ENCODE measurements at regions not wholly inside any gene's neighbourhood (a gene's known extent, or its start where the extent isn't known, plus 50 kb on each side); places are given as distances from the start of the nearest gene placed in this dataset.
A peak's percentile ranks its signal among the peaks of the same experiment; 100 is the strongest.

DNA sequence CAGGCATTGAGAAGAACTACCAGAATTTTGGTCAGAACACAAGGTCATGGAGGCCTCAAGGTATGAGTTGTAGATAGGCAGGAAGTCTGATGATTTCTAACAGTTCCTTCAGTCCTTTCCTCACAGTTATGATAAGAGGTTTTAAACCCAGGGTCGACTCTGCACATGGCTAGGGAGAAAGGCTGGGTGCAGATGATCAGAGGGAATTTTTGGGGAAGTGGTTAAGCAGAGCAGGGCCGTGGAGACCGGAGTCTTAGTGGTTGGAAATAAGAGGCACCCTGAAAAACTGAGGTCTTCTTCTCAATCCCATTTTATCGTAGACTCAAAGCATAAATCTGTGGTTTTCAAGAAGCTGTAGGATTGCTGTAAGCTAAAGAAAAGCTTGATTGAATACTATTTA, 118.5 kb upstream of the ANK2 start:
- peak overlapping the region; percentile 2 to 26 (median 5); a peak in 2 of 7 replicates for H3K27ac Mint-ChIP-seq
- H3K4ac ChIP-seq (ENCODE audit: low read depth, low read length) = no peak overlapping the region
- H3K36me3 Mint-ChIP-seq (ENCODE audit: insufficient read depth in 1 of 3, low read depth in 3 of 3) = peaks cover 0 to 11% (median 4%) of the 10 kb centered on the region in 3 experiments; a peak in 5 of 7 replicates
- no CpG with 5 or more reads among the region's 4 CpGs for WGBS (ENCODE audit: extremely low coverage, insufficient read length, low lambda C conversion rate)
- H4K8ac ChIP-seq (replicated peaks; ENCODE audit: insufficient read length, low read depth, low read length) = no peak overlapping the region
- no peak overlapping the region for H3K4me3 Mint-ChIP-seq
- H2AK5ac ChIP-seq (ENCODE audit: insufficient read length, low read length) = no peak overlapping the region
- H3K9me3 ChIP-seq (ENCODE audit: control insufficient read depth, low read depth, low read length) = no peaks in the 10 kb centered on the region
- no peak overlapping the region for H3T11ph ChIP-seq (ENCODE audit: low read length)
- no peak overlapping the region for H2BK20ac ChIP-seq (ENCODE audit: low read depth, low read length, poor library complexity, severe bottlenecking)
- H2BK15ac ChIP-seq (ENCODE audit: low read depth, low read length) = no peak overlapping the region
- DNase-seq = no peak
- H3K27me3 ChIP-seq (ENCODE audit: insufficient read depth, low read length) = no peaks in the 10 kb centered on the region
- no peak overlapping the region for H2BK120ac ChIP-seq (ENCODE audit: low read depth, low read length, poor library complexity, severe bottlenecking)
- H3K79me2 ChIP-seq (ENCODE audit: insufficient read depth, low read length) = no peaks in the 10 kb centered on the region
- no peak overlapping the region for H2BK5ac ChIP-seq (ENCODE audit: insufficient read length, low read length)
- H4K5ac ChIP-seq (ENCODE audit: insufficient read length, low read depth, low read length) = no peak overlapping the region
- H3K9ac ChIP-seq (ENCODE audit: extremely low read depth, insufficient read length, low read length) = no peak overlapping the region
- no peak overlapping the region for H3K18ac ChIP-seq (ENCODE audit: insufficient read length, low read depth, low read length)
- peaks cover 2% of the 10 kb centered on the region; the same call in 1 of the 2 replicates for H3K27me3 Mint-ChIP-seq (ENCODE audit: low read depth)
- H3K4me1 Mint-ChIP-seq = peaks cover 6 to 9% of the 10 kb centered on the region in 2 experiments; a peak in 3 of 4 replicates
- H4K91ac ChIP-seq (ENCODE audit: insufficient read length, low read depth, low read length) = no peak overlapping the region
- H3K23me2 ChIP-seq (ENCODE audit: insufficient read length, low read depth, low read length, poor library complexity, severe bottlenecking) = no peaks in the 10 kb centered on the region
- TF ChIP-seq, protein P1, sequence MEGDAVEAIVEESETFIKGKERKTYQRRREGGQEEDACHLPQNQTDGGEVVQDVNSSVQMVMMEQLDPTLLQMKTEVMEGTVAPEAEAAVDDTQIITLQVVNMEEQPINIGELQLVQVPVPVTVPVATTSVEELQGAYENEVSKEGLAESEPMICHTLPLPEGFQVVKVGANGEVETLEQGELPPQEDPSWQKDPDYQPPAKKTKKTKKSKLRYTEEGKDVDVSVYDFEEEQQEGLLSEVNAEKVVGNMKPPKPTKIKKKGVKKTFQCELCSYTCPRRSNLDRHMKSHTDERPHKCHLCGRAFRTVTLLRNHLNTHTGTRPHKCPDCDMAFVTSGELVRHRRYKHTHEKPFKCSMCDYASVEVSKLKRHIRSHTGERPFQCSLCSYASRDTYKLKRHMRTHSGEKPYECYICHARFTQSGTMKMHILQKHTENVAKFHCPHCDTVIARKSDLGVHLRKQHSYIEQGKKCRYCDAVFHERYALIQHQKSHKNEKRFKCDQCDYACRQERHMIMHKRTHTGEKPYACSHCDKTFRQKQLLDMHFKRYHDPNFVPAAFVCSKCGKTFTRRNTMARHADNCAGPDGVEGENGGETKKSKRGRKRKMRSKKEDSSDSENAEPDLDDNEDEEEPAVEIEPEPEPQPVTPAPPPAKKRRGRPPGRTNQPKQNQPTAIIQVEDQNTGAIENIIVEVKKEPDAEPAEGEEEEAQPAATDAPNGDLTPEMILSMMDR (conservative IDR thresholded peaks at IDR 0.05) = no peak
- no peak overlapping the region for H3K14ac ChIP-seq (ENCODE audit: insufficient read depth, low read length)
- no peak overlapping the region for H3K56ac ChIP-seq (ENCODE audit: insufficient read length, low read depth, low read length)
- no peaks in the 10 kb centered on the region for H3K79me1 ChIP-seq (ENCODE audit: insufficient read depth, low read depth, low read length, poor library complexity, severe bottlenecking)
- no peaks in the 10 kb centered on the region for H3K4me1 ChIP-seq (ENCODE audit: insufficient read depth, low read length)
- no peak overlapping the region for H3K23ac ChIP-seq (ENCODE audit: insufficient read length, low read depth, low read length)
- no peak overlapping the region for H2AFZ ChIP-seq (ENCODE audit: low read length)
- H2BK12ac ChIP-seq (ENCODE audit: insufficient read length, low read depth, low read length) = no peak overlapping the region
- no peaks in the 10 kb centered on the region for H3K9me3 Mint-ChIP-seq
- H4K20me1 ChIP-seq (ENCODE audit: control insufficient read depth, insufficient read depth, insufficient read length) = no peaks in the 10 kb centered on the region
- no peak overlapping the region for H3K27ac ChIP-seq (ENCODE audit: insufficient read length, low read depth, low read length)
- H3K4me2 ChIP-seq (ENCODE audit: insufficient read depth, insufficient read length, low read length) = no peak overlapping the region

Measured in H9 (cell line).